Uterus (tissue), 2 donors: ENCODE measurements at regions not wholly inside any gene's neighbourhood (a gene's known extent, or its start where the extent isn't known, plus 50 kb on each side); places are given as distances from the start of the nearest gene placed in this dataset.

ENCODE experiments used
- CTCF ChIP-seq, 4 experiments: fragments of 200-600 bp in 2 of 4; fragments of 450-650 bp in 2 of 4; sonication (generic) in 2 of 4; IDR thresholded peaks; one replicate each; pipeline ENCODE4 v1.5.1; 2016 to 2019; ENCODE audit warnings: antibody characterized with exemption in 4 of 4, mild to moderate bottlenecking in 2 of 4, moderate library complexity in 1 of 4
- POLR2A ChIP-seq, 2 donors: fragments of 450-650 bp; IDR thresholded peaks; one replicate each; pipeline ENCODE4 v1.6.1; 2016; ENCODE audit warnings: antibody characterized with exemption in 2 of 2, mild to moderate bottlenecking in 1 of 2, moderate library complexity in 1 of 2

GRCh38 chr9:86562691-86563090 lies 208.5 kb upstream of the TUT7 start:
- TF ChIP-seq CTCF (IDR thresholded peaks at IDR 0.05) (no peak), POLR2A (IDR thresholded peaks at IDR 0.05) (no peak)
